Motor neuron (in vitro differentiated cells): ENCODE measurements at regions not wholly inside any gene's neighbourhood (a gene's known extent, or its start where the extent isn't known, plus 50 kb on each side); places are given as distances from the start of the nearest gene placed in this dataset.

ENCODE experiments used
- ATAC-seq, 8 experiments: fragments of 200-7000 bp; cut with Tn5 transposase; replicated peaks in 6 of 8; 2 replicates each; pipeline ENCODE4 v1.8.0; 2021; ENCODE audit warnings: mild to moderate bottlenecking in 8 of 8, moderate library complexity in 8 of 8
- H3K27ac ChIP-seq, 2 donors: fragments of 250-450 bp; sonication (Bioruptor Pico); 2 replicates each; pipeline ENCODE4 v1.9.0; 2021; ENCODE audit warnings: antibody characterized with exemption in 2 of 2, mild to moderate bottlenecking in 2 of 2, moderate library complexity in 1 of 2
- H3K4me1 ChIP-seq, 2 donors: fragments of 250-450 bp; sonication (Bioruptor Pico); replicated peaks in 1 of 2; 2 replicates each; pipeline ENCODE4 v1.6.1; 2021; ENCODE audit warnings: antibody characterized with exemption in 2 of 2, mild to moderate bottlenecking in 2 of 2, moderate library complexity in 1 of 2
- H3K4me3 ChIP-seq, 5 donors: fragments of 250-450 bp; sonication (Bioruptor Pico); 2 replicates each; pipeline ENCODE4 v1.9.0; 2021; ENCODE audit warnings: antibody characterized with exemption in 5 of 5, mild to moderate bottlenecking in 5 of 5, moderate library complexity in 4 of 5
- WGBS, 10 experiments: fragments of 450-650 bp; shearing (Covaris generic); methylation state at CpG; one replicate each; pipeline ENCODE4 v1.0.0; 2022; 5-methylcytosine and 5-hydroxymethylcytosine counted together
- in situ Hi-C, 9 experiments: fragments of 400-800 bp; cut with MboI; loops; one replicate each; pipeline ENCODE4 v1.15.0; 2021; ENCODE audit warnings: low sequenced_read_pairs in 9 of 9, low pct_unique_long_range_greater_than_20kb in 2 of 9; ENCODE audit not compliant: unreplicated experiment in 9 of 9

DNA sequence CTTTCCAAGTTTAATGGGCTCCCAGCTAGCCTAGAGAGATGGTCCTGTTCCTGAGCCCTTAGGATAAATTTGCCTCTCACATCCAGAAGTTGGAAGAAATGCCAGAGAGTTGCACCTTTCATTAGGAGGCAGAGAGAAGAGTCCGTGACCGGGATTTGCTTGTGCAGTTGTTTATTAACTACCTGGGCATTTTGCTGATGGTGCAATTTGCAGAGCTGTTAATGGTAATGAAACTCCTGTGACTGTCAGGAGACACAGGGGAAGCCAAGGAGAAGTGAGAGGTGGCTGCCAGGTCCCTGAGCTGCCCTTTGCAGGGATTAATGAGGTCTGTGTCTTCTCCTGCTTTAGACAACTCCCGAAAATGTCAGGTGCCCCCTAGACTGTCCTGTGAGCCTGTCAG is 69.1 kb upstream of the B3GAT1 start:
- WGBS, 10 experiments, result 0 to 70% (median 25%) methylated on average over 1 to 3 of the region's 3 CpGs; no CpG with 5 or more reads in 3 of the 10 experiments
- ATAC-seq, result no peak
- no peak overlapping the region for H3K27ac ChIP-seq
- in situ Hi-C loops, result no loop called here
- peaks cover 29 to 34% of the 10 kb centered on the region in 2 donors for H3K4me1 ChIP-seq
- no peak overlapping the region for H3K4me3 ChIP-seq

DNA sequence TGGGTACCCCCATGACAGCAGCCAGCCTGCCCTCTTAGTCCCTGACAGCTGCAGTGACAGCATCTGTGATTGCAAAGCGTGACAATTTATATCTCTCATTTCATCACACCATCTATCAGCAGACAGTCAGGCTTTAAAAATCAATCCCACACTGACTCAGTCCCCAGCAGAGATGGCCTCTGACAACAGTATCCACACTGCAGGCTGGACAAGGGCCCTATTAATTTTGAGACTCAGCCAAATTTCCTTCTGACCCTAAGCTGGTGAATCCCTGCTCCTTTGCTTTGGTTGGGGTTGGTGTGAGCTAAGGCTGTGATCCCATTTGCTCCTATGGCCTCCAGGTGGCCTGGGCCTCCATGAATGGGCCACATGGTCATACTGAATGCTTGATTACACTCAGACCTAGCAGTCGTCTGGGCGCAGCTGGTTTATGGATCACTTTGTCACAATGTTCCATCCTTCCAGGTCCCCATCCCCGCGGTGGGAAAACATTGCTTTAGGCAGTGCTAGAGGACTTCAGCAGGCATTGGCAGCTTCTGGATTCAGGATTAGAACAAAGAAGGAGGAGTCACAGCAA is 68.2 kb upstream of the B3GAT1 start:
- 0 to 83% (median 36%) methylated on average over 1 to 5 of the region's 5 CpGs; no CpG with 5 or more reads in 4 of the 10 experiments for WGBS, 10 experiments
- ATAC-seq, result peak in 5 of 8 experiments; percentile 80 to 84 (median 81)
- no peak overlapping the region for H3K4me3 ChIP-seq
- peaks cover 29 to 34% of the 10 kb centered on the region in 2 donors for H3K4me1 ChIP-seq
- in situ Hi-C loops, result no loop called here
- peak overlapping the region; percentile 41 to 63 for H3K27ac ChIP-seq

DNA sequence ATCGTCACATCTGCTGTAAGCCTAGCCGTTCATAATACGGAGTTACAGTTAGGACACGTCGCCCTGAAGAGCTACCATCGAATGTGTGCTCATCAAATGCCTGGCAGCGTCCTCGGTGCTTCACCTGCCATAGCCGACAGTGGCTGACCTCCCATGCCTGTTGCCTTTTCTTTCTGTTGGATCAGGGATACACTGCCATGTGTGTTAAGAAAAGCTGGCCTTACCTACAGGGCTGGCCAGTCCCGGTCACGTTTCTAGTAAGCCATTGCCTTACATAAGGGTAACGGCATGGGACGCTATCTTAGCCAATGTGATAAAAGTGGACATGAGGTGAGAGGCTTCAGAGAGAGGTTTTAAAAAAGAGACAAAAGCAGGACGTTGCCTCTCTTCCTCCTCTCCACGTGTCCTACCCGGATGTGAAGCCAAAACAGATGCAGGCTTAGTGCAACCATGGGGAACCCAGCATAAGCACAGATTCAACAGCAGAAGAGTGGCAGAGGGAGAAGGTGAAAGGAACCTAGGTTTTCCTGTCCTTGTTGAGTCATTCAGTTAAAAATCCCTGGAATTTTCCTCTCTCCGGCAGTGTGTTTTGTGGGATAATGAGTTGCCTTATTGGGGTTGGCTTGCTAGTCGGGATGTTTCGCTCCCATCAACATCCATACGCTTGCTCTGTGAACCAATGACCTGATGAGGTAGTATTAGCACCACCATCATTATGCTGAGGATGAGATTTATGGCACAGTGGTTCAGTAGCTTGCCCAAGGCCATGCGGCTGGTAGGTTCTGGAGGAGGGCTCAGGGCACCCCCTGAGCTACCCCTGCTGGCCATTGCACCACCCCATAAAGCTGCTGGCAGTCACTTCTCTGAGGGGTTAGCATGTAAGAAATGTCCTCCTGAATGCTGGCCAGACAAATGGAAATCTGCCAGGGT is 67.4 kb upstream of the B3GAT1 start:
- peak in 5 of 8 experiments; percentile 63 to 80 (median 68) for ATAC-seq
- Histone ChIP-seq H3K4me3 (no peak overlapping the region), H3K4me1 (peaks cover 29 to 34% of the 10 kb centered on the region in 2 donors), H3K27ac (peak overlapping the region; percentile 41 to 63)
- in situ Hi-C loops, result no loop called here
- 5 to 100% (median 80%) methylated on average over 4 to 15 of the region's 21 CpGs for WGBS, 10 experiments

DNA sequence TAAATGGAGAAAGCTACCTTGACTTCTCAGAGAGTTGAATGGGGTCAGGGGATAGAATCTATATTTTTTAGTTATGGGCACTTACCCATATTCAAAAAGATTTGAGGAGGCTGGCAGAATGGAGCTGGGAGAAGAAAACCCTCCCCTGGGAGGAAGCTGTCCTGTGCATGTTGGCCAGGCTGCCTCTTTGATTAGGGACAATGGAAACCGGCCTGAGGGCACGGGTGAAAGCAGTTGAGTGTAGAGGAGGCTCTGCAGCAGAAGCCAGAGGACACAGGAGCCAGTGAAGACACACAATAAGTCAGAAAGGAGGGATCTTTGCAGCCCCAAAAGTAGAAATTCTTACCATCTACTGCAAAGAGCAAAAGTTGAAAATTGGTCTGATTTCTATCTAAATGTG is 66.6 kb upstream of the B3GAT1 start:
- H3K4me1 ChIP-seq, result peaks cover 29 to 34% of the 10 kb centered on the region in 2 donors
- ATAC-seq, result no peak
- H3K4me3 ChIP-seq, result no peak overlapping the region
- WGBS, 10 experiments, result 0 to 55% (median 16%) methylated on average over 1 to 2 of the region's 2 CpGs; no CpG with 5 or more reads in 3 of the 10 experiments
- no peak overlapping the region for H3K27ac ChIP-seq
- in situ Hi-C loops, result no loop called here

DNA sequence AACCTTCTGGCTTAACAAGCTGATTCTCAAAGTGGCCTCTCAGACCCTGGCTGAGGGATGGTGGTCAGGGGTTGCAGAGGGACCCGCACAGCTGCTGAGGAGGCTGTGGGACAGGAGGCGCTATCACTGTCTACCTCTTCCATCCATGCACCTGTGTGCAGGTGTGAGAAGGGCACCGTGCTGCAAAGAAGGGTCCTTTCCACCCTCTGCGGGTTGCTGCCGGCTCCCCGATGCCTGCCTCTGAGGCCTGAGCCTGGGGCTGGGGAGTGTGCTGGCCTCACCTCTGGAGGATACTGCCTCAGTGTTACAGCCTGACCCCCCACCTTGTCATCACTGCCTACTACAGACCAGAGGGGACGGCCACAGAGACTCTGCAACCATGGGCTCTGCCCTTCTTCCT is 66.1 kb upstream of the B3GAT1 start:
- no peak overlapping the region for H3K27ac ChIP-seq
- in situ Hi-C loops, result no loop called here
- 0 to 85% (median 73%) methylated on average over 1 to 7 of the region's 7 CpGs; no CpG with 5 or more reads in 4 of the 10 experiments for WGBS, 10 experiments
- H3K4me3 ChIP-seq, result no peak overlapping the region
- H3K4me1 ChIP-seq, result peaks cover 29 to 34% of the 10 kb centered on the region in 2 donors
- no peak for ATAC-seq

DNA sequence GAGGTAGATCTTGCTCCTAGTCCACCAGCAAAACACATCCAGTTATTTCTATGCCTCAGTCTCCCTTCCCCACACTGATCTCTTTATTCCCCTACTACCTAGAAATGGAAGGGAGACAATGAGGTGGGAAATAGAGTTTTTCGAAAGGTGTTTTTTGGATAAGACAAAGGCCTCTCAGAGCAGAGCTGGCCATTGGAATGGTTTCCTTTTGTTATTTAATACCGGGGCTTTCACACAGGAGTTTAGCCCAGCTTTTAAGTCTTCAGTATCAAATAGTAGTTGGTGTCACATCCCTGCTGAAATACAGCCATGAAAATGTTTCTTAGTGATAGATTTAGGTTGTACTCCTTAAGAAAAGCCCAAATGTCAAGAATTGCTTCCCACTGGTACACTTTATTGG is 65.4 kb upstream of the B3GAT1 start:
- WGBS, 10 experiments, result 0 to 22% (median 0%) methylated on average over 1 to 2 of the region's 2 CpGs; no CpG with 5 or more reads in 2 of the 10 experiments
- Histone ChIP-seq H3K27ac (no peak overlapping the region), H3K4me1 (peaks cover 29 to 34% of the 10 kb centered on the region in 2 donors), H3K4me3 (no peak overlapping the region)
- in situ Hi-C loops, result no loop called here
- no peak for ATAC-seq

DNA sequence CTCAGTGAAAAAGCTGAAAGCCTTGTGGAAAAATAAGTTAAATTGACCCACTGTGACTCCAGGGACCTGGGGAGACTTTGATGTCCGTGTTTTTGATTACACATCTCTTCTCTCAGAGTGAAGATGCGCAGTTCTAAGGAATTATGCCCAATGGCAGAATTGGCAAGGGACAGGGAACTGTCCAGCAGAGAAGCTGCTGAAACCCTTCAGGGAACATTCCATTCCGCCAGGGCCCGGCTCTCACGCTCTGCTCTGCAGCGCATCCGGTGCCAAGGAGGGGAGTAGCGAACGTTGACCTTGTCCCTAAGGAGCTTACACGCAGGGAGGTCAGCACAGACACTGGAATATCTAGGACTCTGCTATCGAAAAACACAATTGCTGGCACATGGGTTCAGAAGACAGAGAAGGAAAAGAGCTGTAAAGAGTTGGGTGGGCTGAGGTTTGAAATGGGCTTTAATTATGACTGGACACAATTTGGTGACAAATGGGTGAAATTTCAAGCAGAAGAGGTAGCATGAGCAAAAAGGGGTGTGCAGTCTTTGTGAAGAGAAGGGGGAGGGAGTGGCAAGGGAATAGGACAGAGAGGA is 64.5 kb upstream of the B3GAT1 start:
- Histone ChIP-seq H3K4me3 (no peak overlapping the region), H3K4me1 (peaks cover 29 to 37% of the 10 kb centered on the region in 2 donors), H3K27ac (no peak overlapping the region)
- peak in 3 of 8 experiments; percentile 10 to 65 (median 34) for ATAC-seq
- in situ Hi-C loops, result no loop called here
- 0 to 34% (median 6%) methylated on average over 1 to 10 of the region's 11 CpGs; no CpG with 5 or more reads in 1 of the 10 experiments for whole genome bisulfite sequencing, 10 experiments

DNA sequence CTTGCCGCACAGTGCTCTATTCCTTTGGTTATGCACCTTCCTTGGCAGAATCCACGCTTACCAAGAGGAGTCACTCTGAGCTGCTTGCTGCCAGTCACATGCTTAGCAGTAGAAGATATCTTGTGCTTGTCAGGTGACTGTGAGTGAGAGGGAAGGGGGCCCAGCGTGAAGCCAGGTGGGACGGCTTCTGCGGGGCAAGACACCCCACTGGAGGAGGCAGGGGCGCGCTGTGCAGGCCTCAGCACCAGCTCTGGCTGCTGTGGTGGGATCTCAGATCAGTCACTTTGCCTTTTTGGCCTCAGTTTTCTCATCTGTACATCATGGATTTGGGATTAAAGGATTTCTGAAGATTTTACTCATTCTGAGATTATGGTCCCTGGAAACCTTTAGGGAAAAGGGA is 63.9 kb upstream of the B3GAT1 start:
- Histone ChIP-seq H3K4me1 (peaks cover 26 to 37% of the 10 kb centered on the region in 2 donors), H3K4me3 (no peak overlapping the region), H3K27ac (no peak overlapping the region)
- in situ Hi-C loops, result no loop called here
- 3 to 65% (median 30%) methylated on average over 3 to 5 of the region's 7 CpGs; no CpG with 5 or more reads in 6 of the 10 experiments for WGBS, 10 experiments
- ATAC-seq, result no peak

DNA sequence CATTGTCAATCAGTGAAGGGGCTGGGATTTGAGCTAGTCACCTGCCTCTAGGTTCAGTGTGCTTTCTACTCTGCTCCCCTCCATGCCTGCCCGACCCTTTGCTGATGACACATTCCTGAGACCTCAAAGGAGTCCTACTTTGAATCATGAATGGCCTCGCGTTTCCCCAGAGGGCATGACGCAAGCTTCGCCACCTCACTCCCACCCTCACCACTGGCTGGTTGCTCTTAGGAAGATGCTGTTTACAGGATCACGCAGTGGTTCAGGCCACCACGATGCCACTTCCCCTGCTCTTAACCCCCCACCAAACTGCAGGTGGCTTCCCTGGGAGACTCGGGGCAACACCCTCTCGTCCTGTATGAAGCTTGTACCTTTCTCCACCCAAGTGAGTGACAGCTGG is 62.9 kb upstream of the B3GAT1 start:
- H3K4me1 ChIP-seq, result peaks cover 18 to 27% of the 10 kb centered on the region in 2 donors
- H3K4me3 ChIP-seq, result no peak overlapping the region
- in situ Hi-C loops, result no loop called here
- no peak for ATAC-seq
- 5 to 90% methylated on average over 3 to 4 of the region's 9 CpGs; no CpG with 5 or more reads in 8 of the 10 experiments for WGBS, 10 experiments
- no peak overlapping the region for H3K27ac ChIP-seq

DNA sequence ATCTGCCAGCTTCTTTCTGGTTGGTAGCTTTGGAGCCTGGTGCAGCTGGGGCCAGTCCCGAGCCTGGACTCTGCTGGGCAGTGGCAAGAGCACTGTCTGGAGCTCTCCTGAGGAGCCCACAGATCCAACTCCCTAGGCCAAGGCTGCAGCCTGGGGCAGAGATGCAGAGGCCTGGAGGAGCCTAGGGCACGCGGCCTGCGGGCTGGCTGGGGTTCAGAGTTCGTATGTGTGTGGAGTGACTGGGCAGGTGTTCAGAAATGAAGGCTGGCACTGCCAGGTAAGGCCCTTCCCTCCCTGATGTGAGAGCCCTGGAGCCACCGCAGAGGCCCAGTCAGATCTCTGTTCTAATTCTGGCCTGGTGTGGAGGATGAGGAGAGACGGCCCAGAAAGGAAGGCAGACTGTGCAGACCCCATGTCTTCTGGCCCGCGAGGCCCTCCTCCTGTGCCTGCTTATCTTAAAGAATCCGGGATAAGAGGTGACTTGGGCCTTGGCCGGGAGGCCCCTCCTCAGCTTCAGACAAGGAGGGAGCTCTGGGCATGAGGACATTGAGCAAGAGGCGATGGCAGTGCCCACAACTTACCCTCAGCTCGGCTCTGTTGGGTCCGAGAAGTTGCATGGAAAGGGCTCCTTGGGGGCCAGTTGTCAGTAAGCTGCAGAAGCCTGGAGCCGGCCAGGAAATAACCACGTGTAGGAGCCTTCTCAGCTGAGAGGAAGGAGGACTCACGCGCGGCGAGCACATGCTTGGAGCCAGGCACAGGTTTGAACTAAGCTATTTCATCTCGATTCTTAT is 62.2 kb upstream of the B3GAT1 start:
- H3K27ac ChIP-seq, result no peak overlapping the region
- in situ Hi-C loops, result no loop called here
- H3K4me3 ChIP-seq, result no peak overlapping the region
- H3K4me1 ChIP-seq, result peaks cover 11 to 20% of the 10 kb centered on the region in 2 donors
- ATAC-seq, result no peak
- 38 to 92% (median 75%) methylated on average over 3 to 12 of the region's 21 CpGs; no CpG with 5 or more reads in 4 of the 10 experiments for WGBS, 10 experiments

DNA sequence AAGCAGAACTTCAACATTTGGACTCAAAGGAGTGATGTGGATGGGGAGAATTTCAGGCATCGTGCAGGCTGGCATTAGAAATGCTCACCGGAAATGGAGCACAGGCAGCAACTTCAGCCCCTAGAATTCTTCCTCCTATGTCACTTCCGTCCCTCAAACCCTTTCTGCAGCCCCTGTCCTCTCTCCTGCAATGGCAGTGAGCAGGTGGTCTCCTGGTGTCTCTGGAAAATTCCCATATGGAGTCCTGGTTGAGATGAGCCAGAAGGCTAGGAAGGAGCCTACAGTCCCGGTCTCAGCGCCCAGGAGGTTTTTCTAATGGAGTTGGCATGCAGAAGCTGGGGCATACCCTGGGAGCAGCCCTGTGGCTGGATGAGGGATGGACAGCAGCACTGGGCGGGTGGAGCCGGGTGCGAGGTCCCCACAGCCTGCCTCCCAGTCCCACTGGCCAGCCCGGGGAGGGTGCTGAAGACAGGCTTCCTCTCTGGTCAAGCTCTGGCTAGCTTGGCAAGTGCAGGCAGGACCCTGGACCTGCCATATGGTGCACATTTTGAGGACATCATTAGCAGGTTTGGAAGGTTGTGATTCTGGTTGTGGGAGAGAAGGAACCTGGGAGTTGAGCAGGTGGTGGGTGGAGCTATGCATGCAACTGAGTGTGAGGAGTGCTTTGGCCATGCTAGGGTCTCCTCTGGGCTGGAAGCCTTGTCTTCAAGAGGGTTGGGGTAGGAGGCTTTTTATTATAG is 59.8 kb upstream of the B3GAT1 start:
- Histone ChIP-seq H3K4me3 (no peak overlapping the region), H3K4me1 (peaks cover 6 to 10% of the 10 kb centered on the region in 2 donors), H3K27ac (no peak overlapping the region)
- in situ Hi-C loops, result no loop called here
- ATAC-seq, result no peak
- WGBS, 10 experiments, result 0 to 100% (median 40%) methylated on average over 1 to 7 of the region's 9 CpGs; no CpG with 5 or more reads in 2 of the 10 experiments
